Testis (tissue), 2 donors: ENCODE measurements at regions not wholly inside any gene's neighbourhood (a gene's known extent, or its start where the extent isn't known, plus 50 kb on each side); places are given as distances from the start of the nearest gene placed in this dataset.

Experiments
- POLR2A ChIP-seq: fragments of 450-650 bp; IDR thresholded peaks from one replicate; pipeline ENCODE4 v1.6.1; 2017; ENCODE audit warnings: antibody characterized with exemption, mild to moderate bottlenecking, moderate library complexity
- TF ChIP-seq, protein P1 (sequence below), 3 experiments: fragments of 450-650 bp in 2 of 3; fragments of 200-600 bp in 1 of 3; sonication (generic) in 1 of 3; IDR thresholded peaks; one replicate each; pipeline ENCODE4 v1.5.1; 2016 to 2019; ENCODE audit warnings: antibody characterized with exemption in 3 of 3, mild to moderate bottlenecking in 2 of 3, moderate library complexity in 1 of 3

DNA sequence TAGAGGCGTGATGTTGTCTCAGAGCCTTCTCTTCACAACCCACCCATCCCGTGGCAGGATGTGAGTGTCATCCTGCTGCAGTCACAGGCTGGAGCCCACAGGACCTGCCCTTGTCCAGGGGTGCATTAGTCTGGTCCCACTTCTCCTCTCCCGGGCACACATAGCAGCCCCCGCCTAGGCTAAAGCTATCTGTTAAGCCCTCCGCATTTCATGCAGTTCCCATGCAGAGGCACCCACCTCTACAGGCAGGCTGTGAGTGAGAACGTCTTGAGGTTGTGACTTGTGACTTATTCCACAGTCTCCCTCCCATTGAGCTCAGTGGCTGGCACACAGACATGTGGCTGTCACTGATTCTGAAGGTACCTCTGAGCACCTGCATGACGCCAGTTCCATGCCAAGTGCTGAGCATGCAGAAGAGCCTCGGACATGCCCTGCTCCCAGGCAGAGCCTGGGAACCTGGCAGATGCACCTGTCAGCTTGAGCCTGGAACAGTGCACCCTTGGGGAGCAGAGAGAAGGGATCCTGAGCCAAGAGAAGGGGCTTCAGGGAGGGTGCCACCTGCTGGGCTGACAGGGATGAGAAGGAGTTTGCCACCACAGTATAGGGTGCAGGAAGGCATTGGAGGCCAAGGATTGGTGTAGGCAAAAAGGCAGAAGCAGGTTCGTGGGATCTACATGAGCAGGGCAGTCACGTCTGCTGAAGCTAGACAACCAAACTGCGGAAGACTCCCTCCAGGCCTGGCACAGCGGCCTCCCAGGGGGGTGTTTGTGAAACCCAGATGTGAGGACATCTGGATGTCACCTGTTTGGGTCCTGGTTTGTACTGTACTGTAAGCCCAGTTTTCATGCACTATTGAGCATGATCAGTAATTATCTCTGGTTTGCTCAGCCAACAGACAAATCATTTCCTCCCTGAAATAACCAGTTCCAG lies 213.6 kb downstream of the GLI2 start:
- TF ChIP-seq, protein P1, sequence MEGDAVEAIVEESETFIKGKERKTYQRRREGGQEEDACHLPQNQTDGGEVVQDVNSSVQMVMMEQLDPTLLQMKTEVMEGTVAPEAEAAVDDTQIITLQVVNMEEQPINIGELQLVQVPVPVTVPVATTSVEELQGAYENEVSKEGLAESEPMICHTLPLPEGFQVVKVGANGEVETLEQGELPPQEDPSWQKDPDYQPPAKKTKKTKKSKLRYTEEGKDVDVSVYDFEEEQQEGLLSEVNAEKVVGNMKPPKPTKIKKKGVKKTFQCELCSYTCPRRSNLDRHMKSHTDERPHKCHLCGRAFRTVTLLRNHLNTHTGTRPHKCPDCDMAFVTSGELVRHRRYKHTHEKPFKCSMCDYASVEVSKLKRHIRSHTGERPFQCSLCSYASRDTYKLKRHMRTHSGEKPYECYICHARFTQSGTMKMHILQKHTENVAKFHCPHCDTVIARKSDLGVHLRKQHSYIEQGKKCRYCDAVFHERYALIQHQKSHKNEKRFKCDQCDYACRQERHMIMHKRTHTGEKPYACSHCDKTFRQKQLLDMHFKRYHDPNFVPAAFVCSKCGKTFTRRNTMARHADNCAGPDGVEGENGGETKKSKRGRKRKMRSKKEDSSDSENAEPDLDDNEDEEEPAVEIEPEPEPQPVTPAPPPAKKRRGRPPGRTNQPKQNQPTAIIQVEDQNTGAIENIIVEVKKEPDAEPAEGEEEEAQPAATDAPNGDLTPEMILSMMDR (IDR thresholded peaks at IDR 0.05) = no peak
- TF ChIP-seq POLR2A = no peak
